Lower leg skin (tissue), 3 donors: ENCODE measurements at regions not wholly inside any gene's neighbourhood (a gene's known extent, or its start where the extent isn't known, plus 50 kb on each side); places are given as distances from the start of the nearest gene placed in this dataset.

Experiments
- POLR2A ChIP-seq, 2 donors: fragments of 450-650 bp; IDR thresholded peaks; one replicate each; pipeline ENCODE4 v1.6.1; 2016 to 2017; ENCODE audit warnings: antibody characterized with exemption in 2 of 2, mild to moderate bottlenecking in 1 of 2, moderate library complexity in 1 of 2
- TF ChIP-seq, protein P1 (sequence below), 3 donors: fragments of 450-650 bp; IDR thresholded peaks; one replicate each; pipeline ENCODE4 v1.5.1; 2016; ENCODE audit warnings: antibody characterized with exemption in 3 of 3, mild to moderate bottlenecking in 3 of 3, moderate library complexity in 2 of 3

DNA sequence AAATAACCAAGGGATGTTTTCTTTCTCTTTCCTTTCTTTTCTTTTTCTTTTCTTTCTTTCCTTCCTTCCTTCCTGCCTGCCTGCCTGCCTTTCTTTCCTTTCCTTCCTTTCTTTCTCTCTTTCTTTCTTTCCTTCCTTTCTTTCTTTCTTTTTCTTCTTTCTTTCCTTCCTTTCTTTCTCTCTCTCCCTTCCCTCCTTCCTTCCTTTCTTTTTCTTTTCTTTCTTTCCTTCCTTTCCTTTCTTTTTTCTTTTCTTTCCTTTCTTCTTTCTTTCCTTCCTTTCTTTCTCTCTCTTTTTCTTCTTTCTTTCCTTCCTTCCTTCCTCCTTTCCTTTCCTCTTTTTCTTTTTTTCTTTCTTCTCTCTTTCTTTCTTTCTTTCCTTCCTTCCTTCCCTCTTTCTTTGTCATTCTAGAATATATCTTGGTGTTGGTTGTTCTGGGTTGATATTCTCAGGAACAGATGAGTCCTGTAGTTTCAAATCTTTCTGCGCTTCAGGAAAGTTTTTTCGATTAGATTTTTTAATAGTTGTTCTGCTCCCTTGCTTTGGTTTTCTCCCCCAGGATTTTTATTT lies 101.5 kb upstream of the FBXO11 start:
- TF ChIP-seq, protein P1, sequence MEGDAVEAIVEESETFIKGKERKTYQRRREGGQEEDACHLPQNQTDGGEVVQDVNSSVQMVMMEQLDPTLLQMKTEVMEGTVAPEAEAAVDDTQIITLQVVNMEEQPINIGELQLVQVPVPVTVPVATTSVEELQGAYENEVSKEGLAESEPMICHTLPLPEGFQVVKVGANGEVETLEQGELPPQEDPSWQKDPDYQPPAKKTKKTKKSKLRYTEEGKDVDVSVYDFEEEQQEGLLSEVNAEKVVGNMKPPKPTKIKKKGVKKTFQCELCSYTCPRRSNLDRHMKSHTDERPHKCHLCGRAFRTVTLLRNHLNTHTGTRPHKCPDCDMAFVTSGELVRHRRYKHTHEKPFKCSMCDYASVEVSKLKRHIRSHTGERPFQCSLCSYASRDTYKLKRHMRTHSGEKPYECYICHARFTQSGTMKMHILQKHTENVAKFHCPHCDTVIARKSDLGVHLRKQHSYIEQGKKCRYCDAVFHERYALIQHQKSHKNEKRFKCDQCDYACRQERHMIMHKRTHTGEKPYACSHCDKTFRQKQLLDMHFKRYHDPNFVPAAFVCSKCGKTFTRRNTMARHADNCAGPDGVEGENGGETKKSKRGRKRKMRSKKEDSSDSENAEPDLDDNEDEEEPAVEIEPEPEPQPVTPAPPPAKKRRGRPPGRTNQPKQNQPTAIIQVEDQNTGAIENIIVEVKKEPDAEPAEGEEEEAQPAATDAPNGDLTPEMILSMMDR (IDR thresholded peaks at IDR 0.05), result no peak
- TF ChIP-seq POLR2A (IDR thresholded peaks at IDR 0.05), result no peak
